NCI-H1436 (cell line): ENCODE measurements at regions not wholly inside any gene's neighbourhood (a gene's known extent, or its start where the extent isn't known, plus 50 kb on each side); places are given as distances from the start of the nearest gene placed in this dataset.
"Not testable (repeated sequence)": the region's sequence is repeated elsewhere in the genome, so short reads cannot be mapped to it uniquely, and the experiment has no call there.

Source experiments
- DNase-seq: peaks from one replicate; lab custom pipeline; 2025; lab: John Stamatoyannopoulos, UW

DNA sequence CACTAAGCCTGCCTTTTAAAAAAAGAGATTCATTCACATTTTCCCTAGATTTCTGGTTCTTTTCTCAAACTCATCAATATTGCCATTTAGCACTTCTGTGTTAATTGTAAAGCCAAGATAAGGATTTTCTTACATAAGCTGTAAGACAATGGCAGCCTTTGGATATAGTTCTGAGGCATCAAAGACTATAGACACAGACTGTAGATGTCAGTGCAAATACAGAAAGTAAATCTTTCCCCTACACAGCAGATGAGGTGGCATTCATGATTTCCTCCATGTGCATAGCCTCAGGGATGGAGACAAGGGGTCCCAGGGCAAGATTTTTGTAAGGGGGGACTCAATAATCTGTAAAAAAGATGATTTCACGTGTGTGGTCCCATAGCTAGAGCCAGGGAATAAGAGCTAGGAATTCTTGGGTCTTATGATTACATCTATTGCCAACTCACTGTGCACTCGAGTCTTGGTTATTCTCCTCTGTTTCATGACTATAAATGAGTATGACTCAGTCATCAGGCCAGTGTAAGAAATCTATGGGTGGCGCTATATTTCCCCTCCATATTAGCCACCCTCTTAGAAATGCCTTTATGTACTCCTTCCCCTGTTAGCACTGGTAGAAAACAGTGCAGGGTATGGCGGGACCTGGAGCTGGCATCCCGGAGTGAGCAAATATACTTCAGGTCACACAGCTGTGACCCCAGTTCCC, 207.5 kb downstream of the EXOC5 start:
- DNase-seq, result no peak

DNA sequence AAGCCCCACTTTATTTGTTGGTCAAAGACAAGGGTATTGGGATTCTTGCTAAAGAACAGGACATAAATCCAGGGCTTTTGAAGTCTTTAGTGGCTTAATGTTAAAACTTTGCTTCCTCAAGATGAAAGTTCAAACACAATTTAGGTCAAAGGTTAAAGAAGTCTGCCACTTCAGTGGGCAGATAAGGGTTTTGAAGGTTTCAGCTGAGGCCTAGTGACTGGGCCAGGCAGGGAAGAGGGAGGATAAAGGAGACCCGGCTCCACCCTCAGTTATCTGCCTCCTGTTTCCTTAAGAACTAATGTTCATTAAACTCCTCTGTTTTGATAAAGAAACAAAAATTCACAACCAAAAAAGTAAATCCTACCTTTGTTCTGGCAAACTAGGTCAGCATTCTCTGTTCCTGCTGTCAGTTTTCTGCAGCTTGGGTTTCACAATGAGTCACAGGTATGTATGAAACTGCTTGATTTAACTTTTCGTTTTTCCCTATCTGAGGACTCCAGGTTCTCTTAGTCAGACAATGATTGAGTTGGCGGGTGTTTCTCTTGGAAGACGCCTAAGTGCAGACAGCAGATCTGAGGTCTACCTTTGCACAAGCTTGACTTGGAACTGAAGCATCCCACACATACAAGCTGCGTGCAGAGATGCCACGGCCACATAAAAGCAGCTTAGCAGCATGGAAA, 208.3 kb downstream of the EXOC5 start:
- DNase-seq, result no peak

DNA sequence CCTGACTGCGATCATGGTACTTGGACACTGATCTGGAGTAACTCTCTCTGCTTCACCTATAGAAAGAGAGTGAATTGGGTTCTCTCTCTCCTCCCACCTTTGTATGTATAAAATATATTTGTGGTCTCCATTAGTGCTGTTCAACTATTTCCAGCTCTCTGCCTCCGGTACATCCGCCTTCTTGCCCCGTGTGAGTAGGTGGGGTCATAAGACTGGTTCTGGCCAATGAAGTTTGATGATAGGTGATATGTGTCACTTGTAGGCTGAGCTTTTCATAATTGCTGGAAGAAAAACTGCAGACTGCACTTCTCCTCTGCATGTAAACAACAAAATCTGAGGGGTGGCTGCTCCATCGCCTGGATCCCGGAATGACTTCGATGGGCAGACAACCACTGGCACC, 210.4 kb downstream of the EXOC5 start:
- no peak for DNase-seq

DNA sequence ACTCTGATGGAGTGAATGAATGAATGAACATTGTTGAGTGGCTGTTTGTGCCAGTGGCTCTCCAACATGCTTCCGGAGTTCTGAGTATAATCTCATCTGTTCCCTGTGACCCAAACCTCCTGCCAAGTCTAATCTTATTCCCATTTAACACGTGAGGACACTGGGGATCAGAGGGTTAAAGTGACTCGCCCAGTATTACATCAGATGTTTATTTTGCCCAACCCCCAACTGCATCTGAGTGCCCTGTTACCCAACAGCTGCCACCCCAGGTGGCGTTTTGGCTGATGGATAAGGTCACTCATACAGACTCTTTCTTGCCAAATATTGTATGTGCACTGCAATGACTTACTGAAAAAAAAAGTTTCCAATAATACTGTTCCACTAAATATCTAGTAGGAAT, 210.9 kb downstream of the EXOC5 start:
- DNase-seq, result peak; percentile 37

DNA sequence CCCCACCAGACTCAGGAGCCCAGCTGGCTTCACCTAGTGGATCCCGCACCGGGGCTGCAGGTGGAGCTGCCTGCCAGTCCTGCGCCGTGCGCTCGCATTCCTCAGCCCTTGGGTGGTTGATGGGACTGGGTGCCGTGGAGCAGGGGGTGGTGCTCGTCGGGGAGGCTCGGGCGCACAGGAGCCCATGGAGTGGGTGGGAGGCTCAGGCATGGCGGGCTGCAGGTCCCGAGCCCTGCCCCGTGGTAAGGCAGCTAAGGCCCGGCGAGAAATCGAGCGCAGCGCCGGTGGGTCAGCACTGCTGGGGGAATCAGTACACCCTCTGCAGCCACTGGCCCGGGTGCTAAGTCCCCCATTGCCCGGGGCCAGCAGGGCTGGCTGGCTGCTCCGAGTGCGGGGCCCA, 212.2 kb downstream of the EXOC5 start:
- not testable (repeated sequence) for DNase-seq

DNA sequence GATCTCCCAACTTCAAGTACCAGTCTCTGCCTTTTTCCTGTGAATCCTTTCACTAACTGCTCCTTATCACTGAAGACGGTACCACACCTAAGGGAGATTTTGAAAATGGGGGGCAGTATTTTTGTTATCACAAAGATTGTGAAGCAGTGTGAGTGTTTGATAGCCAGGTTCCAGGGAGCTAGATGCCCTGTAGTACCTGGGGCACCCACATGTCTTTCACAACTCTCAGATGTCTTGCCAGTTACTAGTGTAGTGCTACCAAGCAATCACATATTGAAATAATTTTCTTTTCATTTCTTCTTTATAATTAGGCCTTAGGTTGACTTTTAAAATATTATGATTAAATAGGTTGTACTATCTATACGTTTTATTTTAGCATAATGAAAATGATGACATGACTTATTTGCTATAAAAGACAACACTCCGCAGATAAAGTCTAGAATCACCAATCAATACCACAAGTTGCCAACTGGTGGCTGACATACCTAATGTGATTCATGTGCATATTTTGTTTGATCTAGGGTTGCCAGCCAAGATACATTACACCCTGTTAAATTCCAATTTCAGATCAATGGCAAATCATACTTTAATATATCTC, 215.9 kb downstream of the EXOC5 start:
- DNase-seq, result no peak

DNA sequence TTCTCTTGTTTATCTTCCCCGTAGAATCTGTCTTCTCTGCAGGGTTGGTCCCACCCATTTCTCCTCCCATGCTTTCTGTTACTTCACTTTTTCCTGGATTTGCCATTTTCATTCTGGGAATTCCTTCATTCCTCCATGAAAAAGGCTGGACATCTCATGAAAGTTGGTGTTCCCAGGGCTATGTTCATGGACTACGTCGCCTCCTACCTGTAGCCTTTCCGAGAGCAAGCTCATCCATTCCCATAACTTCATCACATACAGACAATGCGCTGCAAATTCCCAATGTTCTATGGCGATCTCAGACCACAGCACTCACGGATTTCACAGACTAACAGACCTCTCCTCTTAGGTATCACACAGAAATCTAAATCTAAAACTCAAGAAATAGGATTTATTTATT, 217.1 kb downstream of the EXOC5 start:
- DNase-seq, result no peak

DNA sequence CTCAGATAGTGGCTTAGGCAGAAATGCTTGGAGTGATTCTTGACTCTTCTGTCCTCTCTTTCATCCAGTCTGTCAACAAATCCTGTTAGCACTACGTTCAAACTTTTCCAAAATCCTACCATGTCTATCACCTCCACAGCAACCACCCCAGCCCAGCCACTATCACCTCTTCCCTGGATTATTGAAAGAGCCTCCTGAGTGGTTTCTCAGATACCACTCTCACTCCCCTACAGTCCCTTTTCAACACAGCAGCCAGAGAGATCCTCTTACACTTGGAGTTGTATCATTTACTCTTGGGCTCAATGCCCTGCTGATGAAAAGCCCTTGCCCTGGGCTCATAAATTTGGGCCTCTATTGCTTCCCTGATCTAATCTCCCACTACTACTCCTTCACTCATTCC, 218.9 kb downstream of the EXOC5 start:
- no peak for DNase-seq

DNA sequence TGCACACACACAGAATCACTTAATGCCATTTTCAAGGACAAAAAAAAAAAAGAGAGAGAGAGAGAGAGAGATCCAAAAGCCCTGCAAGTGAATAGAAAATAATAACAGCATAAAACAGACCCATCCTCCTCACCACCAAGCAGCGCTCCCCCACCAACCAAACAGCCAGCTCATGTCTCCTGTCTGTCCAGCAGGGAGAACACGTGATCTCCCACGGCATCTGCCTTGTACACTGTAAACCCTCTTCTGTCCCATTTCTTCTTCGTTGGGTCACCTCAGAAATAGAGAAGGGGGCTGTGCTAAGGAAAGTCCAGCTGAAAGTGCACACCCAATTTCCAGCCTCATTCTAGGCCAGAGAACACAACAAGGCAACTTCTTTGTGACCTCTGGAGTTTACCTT, 222.5 kb downstream of the EXOC5 start:
- DNase-seq, result no peak

DNA sequence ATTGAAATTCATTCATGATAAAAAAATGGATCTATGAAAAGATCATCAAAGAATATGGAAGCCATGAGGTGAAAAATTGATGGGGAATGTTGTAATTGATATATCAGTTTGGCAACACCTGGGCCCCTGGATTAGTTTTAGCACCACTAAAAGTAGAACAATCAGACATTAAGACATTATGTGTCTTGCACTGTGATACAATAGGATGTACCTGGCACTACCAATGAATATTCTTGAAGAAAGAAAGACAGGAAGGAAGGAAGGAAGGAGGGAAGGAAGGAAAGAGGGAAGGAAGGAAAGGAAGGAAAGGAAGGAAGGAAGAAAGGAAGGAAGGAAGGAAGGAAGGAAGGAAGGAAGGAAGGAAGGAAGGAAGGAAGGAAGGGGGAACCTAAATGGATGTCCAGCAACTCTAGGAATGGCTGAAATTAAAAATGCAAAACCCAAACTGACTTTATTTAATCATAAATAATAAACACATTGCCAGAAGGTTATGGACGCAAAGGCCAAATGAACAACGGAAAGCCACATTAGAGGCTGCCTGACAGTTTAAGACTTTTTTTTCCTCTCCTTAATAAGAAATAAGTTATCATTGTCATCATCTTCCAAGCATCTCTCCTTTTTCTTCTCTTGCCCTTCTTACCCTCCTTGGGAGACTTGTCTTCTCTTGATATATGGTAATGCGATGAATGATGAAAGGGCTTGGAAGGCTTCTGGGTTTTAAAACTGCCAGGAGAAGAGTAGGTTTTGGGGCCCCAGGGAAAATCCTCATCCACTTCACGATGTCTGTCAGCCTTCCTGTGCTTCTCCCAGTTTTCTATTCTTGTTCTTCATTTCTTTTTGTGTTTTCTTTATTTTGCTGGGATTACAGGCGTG, 224.4 kb downstream of the EXOC5 start:
- not testable (repeated sequence) for DNase-seq

DNA sequence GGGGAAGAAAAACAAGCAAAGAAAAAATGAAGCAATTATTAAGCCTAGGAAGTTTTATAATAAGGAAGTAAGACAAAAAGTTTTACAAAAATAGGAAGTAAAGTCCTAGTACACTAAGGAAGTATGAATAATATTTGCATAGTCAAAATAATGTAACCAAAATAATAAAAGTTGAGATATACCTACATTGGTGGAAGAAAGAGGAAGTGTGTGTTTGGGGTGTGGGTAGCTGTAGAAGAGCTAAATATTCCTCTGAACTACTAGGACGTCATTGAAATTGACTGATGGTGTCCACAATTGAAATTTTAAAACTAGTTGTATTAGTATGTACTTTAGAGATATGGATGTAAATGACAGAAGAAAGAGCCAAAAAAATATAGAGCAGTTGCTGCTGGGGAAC, 228.4 kb upstream of the OTX2 start:
- no peak for DNase-seq

DNA sequence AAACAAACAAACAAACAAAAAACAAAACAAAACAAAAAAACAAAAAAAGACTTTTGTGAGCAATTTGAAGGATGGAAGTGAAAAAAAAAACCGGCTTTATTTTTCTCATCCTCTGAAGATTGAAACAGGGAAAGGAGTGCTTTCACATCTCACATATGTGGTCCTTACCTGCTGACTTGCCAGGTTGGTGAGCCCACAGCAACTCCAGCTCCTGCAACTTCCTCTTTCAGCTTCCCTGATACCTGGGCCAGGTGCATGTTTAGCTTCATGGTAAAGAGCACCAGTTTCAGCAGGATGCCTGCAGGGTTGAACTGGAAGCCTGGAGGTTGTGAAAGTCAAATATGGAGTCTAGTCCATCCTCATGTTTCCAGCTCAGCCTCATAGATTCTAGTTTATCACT, 221.2 kb upstream of the OTX2 start:
- DNase-seq, result no peak

DNA sequence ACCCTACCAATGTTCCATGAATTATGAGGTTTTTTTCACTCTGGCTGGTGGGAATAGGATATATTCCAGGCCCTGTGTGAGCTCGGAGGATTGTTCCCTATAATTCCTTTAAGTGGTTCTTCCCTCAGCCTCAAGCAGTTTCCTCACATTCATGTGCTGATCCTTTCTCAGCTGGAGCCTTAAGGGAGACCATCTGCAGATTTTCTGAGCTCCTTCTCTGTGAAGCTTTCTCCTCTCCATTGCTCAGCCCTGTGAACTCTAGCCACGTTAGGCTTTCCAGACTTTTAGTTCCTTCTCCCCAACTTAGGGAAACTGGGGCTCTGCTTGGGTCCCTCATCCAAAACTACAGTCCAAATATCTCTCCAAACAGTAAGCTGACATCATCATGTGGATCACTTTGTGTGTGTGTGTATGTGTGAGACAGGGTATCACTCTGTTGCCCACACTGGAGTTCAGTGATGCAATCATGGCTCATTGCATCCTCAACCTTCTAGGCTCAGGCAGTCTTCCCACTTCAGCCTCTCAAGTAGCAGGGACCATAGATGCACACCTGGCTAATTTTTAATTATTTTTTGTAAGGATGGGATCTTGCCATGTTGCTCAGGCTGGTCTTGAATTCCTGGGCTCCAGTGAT, 219.5 kb upstream of the OTX2 start:
- no peak for DNase-seq

DNA sequence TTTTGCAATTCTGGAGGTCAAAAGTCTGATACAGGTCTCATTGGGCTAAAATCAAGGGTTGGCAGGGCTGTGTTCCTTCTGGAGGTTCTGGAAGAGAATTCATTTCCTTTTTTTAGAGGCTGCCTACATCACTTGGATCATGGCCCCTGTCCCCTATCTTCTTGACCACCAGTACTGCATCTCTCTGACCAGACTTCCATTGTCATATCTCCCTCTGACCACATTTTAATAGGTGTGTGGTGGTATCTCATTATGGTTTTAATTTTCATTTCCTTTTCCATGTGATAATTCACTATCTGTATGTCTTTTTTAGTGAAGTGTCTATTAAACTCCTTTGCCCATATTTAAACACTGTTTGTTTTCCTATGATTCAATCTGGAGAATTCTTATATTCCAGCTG, 215.2 kb upstream of the OTX2 start:
- DNase-seq, result no peak

DNA sequence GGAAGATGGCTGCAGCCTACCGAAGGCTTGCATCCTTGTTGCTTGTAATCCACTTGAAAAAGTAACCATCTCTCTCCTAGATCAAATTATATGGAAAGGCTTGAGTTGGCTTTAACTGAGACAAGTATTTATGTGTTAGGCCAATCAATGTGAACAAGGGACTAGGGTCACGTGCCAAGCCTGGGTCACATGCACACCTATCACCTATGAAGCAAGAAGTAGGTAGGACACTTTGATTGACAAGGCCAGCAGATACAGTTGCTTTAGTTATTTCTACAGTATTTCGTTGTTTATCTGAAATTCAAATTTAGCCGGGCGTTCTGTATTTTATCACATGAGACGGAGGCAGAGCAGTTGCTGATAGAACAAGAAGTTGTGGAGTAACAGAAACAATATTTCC, 212.3 kb upstream of the OTX2 start:
- no peak for DNase-seq

DNA sequence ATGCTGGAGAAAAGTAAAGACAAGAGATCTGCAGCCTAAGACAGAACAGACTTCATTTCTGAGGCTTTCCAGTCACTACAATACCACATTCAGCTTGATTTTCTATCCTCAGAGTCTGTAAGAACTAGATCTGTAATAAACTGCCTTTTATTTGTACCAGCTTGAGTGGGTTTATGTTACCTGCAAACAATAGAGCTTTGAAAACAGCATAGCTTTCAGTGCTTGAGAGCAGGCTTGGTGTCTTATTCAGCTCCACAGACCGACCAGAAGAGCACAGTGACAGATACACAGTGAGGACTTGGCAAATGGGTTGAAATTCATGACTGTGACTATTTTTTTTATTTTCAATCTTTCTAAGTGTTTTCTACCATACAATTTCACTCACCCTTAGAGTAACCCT, 207.8 kb upstream of the OTX2 start:
- peak; percentile 23 for DNase-seq

DNA sequence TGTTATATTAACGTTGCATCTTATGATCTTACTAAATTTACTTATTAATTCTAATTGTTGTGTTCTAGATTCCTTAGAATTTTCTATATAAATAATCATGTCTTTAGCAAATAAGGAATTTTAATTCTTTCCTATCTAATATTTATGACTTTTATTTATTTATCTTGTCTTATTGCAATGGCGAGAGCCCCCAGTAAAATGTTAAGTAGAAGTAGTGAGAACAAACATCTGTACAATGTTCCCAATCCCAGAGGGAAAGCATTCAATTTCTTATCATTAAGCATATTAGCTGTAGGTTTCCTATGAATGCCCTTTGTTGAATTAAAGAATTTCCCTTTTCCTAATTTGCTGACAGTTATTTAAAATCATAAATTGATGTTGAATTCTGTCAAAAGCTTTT, 203.7 kb upstream of the OTX2 start:
- DNase-seq, result no peak

DNA sequence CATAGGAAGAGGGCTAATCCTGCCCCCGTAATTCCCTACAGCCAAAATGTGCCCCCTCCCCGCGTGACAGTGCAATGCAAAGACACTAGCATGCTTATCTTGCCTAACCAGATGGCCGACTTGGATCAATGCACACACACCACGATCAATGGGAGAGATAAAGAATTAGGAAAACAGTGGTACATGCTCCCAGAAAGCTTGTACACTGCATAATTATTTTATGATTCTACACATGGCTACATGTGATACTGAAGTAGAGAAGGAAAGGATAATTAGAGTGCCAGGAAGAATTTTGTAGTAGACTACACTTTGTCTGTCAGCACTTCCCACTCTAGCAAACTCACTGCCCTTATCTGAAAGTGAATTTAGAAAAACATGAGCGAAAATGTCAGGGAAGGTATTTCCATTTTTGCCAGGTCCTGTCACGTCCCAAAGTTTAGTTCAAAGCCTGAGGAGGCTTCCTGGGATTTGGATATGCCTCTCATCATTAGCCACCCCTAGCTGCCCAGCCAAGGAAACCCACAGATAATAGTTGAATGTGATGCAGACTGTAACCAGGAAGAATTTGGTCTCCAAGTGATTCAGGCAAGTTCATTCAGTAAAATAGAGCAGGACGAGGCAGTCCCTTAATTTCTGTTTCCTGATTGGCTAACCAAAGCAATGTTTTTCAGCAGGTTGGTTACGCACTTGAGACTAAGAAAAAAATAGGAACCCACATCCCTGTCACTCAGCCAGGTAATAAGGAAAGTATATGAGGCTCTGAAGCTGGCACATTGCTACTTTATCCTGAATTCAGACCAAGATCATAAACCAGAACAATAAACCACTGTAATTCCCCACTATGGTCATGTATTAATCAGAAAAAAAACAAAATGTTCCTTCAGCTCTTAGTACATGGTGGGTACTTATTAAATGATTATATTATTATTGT, 199.6 kb upstream of the OTX2 start:
- DNase-seq, result no peak

DNA sequence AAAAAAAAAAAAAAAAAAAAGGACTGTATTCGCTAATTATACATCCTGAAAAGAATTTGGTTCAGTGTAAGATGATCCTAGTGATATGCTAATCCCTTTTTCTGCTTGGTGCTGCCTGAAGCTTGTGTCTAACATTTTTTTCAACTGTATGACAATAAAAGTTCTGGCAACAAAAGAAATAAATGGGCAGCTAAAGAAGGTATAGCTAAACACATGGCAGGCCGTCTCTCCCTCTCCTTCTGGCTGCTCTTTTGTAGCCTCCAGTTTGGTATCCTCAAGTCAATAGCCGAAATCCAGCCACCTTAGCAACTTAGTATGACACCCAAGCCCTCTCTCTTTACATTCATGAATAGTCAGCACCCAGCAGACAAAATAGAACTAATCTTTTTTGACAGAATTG, 198.3 kb upstream of the OTX2 start:
- no peak for DNase-seq

DNA sequence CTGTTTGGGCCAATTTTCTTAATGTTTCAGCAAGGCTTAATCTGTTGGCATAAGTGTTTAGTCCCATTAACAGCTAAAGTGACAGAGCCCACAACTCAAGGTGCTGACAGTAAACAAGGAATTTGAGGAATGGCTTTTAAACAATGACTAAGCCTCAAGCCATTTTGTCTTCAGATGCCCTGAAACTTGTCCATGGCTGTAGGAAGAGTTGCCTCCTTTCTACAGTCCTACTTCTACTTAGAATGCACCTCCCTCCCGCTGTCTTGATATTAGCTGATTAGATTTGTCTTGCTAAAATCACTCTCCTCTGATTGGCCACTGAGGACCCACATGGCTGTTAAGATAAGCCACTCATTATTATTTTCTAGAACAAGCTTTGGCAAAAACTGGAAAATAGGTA, 188.4 kb upstream of the OTX2 start:
- DNase-seq, result no peak
